Heart left ventricle (tissue), 16 donors: ENCODE measurements at regions not wholly inside any gene's neighbourhood (a gene's known extent, or its start where the extent isn't known, plus 50 kb on each side); places are given as distances from the start of the nearest gene placed in this dataset.

ENCODE experiments used
- ATAC-seq, 4 donors: fragments of 200-7000 bp; cut with Tn5 transposase; one replicate each; pipeline ENCODE4 v1.9.1; 2020 to 2022; ENCODE audit warnings: moderate library complexity in 4 of 4, mild to moderate bottlenecking in 3 of 4, moderate number of reproducible peaks in 1 of 4
- DNase-seq, 5 donors: peaks; one replicate each; pipeline ENCODE4 v3.0.0-alpha.2; 2020
- H3K27ac ChIP-seq, 12 donors: fragments of 200-600 bp; sonication (generic) in 4 of 12; one replicate each; pipeline versions ENCODE4 v1.5.0 to v1.8.0; 2016 to 2022; ENCODE audit warnings: mild to moderate bottlenecking in 2 of 12
- H3K27me3 ChIP-seq, 9 donors: fragments of 200-600 bp; sonication (generic) in 2 of 9; one replicate each; pipeline versions ENCODE4 v1.5.1 to v1.8.0; 2016 to 2022; ENCODE audit warnings: mild to moderate bottlenecking in 3 of 9
- H3K36me3 ChIP-seq, 9 donors: fragments of 200-600 bp; sonication (generic) in 2 of 9; one replicate each; pipeline versions ENCODE4 v1.5.0 to v1.8.0; 2018 to 2022; ENCODE audit warnings: mild to moderate bottlenecking in 2 of 9
- H3K4me1 ChIP-seq, 12 donors: fragments of 200-600 bp; sonication (generic) in 4 of 12; one replicate each; pipeline versions ENCODE4 v1.5.0 to v1.8.0; 2016 to 2022; ENCODE audit warnings: mild to moderate bottlenecking in 3 of 12
- H3K4me3 ChIP-seq, 12 donors: fragments of 200-600 bp; sonication (generic) in 4 of 12; one replicate each; pipeline versions ENCODE4 v1.5.0 to v1.8.0; 2017 to 2022; ENCODE audit warnings: mild to moderate bottlenecking in 9 of 12, moderate library complexity in 4 of 12
- H3K9me3 ChIP-seq, 12 donors: fragments of 200-600 bp; sonication (generic) in 4 of 12; one replicate each; pipeline versions ENCODE4 v1.5.0 to v1.8.0; 2016 to 2022; ENCODE audit warnings: mild to moderate bottlenecking in 1 of 12
- CTCF ChIP-seq, 12 donors: fragments of 200-600 bp; sonication (generic) in 4 of 12; IDR thresholded peaks; one replicate each; pipeline versions ENCODE4 v1.5.0 to v1.8.0; 2018 to 2022; ENCODE audit warnings: antibody characterized with exemption in 12 of 12, mild to moderate bottlenecking in 5 of 12
- POLR2A ChIP-seq, 2 donors: fragments of 450-650 bp; IDR thresholded peaks; one replicate each; pipeline ENCODE4 v1.6.1; 2017; ENCODE audit warnings: antibody characterized with exemption in 2 of 2, mild to moderate bottlenecking in 2 of 2, moderate library complexity in 2 of 2
- WGBS, 4 donors: extraction: QIAGEN DNeasy Blood & Tissue Kit in 2 of 4; methylation state at CpG; one replicate each; pipeline versions ENCODE4 v1.1.5 to v1.1.7; 2013 to 2018; 5-methylcytosine and 5-hydroxymethylcytosine counted together
- intact Hi-C, 10 donors: fragments of 100-400 bp; cut with DNase I; formaldehyde crosslinking; loops; one replicate each; pipeline versions ENCODE4 v1.11.1 to v1.14.2; 2022
- donor health status: ischemic (EF 13 %, LVEDD 7.1; RV severe dilation, severe dysfunction).
- donor health status: healthy with polysubstance abuse.
- donor health status: DM: no; HTN: yes; CAD: no.
- donor health status: DM: no; HTN: no; CAD: no.
- donor health status: ischemic (EF 25% LVEDD 6.9; RV normal size, moderate dysfunction).
- donor health status: ischemic (EF 25% LVEDD 5.7; RV mildly dilated, moderate dysfunction).
- donor health status: healthy.
- donor health status: DM: yes; HTN: yes; CAD: no.
- donor health status: ischemic (EF 35%, LVEDD 5.7; RV mildly dilated, moderate dysfunction).
- donor health status: nonischemic (EF 11% LVEDD 7.7; RV severe dilation, severe dysfunction).
- donor health status: DM: yes; HTN: yes; CAD: no.
- donor health status: PGD.
- donor health status: ischemic (EF 29% LVEDD 5.4; RV normal size, mild dysfunction).
- donor health status: nonischemic (EF 23%, LVEDD 6.1; RV moderate dilation, normal function).

- peaks cover 0 to 22% (median 0%) of the 10 kb centered on the region in 12 donors for H3K4me1 ChIP-seq
- DNase-seq (no peak), ATAC-seq (no peak)
- no peak overlapping the region for H3K27ac ChIP-seq
- H3K9me3 ChIP-seq = no peaks in the 10 kb centered on the region
- no peaks in the 10 kb centered on the region for H3K27me3 ChIP-seq
- H3K4me3 ChIP-seq = no peak overlapping the region
- no peaks in the 10 kb centered on the region for H3K36me3 ChIP-seq
- intact Hi-C loops = no loop called here
- 50 to 64% (median 58%) methylated on average over 2 of the region's 2 CpGs for WGBS, 4 donors
- TF ChIP-seq CTCF (IDR thresholded peaks at IDR 0.05) (no peak), POLR2A (IDR thresholded peaks at IDR 0.05) (no peak)
Measured at GRCh38 chr18:44552706-44553105, 128.0 kb upstream of the SETBP1 start.

GRCh38 chr18:44556296-44556695 is 124.4 kb upstream of the SETBP1 start:
- Histone ChIP-seq H3K27me3 (no peaks in the 10 kb centered on the region), H3K36me3 (no peaks in the 10 kb centered on the region), H3K4me3 (no peak overlapping the region), H3K4me1 (peaks cover 0 to 5% (median 0%) of the 10 kb centered on the region in 12 donors), H3K27ac (no peak overlapping the region), H3K9me3 (no peaks in the 10 kb centered on the region)
- 42 to 73% (median 55%) methylated on average over 3 of the region's 3 CpGs for whole genome bisulfite sequencing, 4 donors
- TF ChIP-seq CTCF (IDR thresholded peaks at IDR 0.05) (no peak), POLR2A (IDR thresholded peaks at IDR 0.05) (no peak)
- intact Hi-C loops = no loop called here
- DNase-seq = no peak
- no peak for ATAC-seq

GRCh38 chr18:44557616-44558151 is 123.0 kb upstream of the SETBP1 start:
- H3K9me3 ChIP-seq = no peaks in the 10 kb centered on the region
- TF ChIP-seq CTCF (IDR thresholded peaks at IDR 0.05) (no peak), POLR2A (IDR thresholded peaks at IDR 0.05) (no peak)
- H3K4me1 ChIP-seq = peaks cover 0 to 5% (median 0%) of the 10 kb centered on the region in 12 donors

GRCh38 chr18:44558767-44559166 is 121.9 kb upstream of the SETBP1 start:
- no peaks in the 10 kb centered on the region for H3K36me3 ChIP-seq
- H3K4me1 ChIP-seq = peaks cover 0 to 5% (median 0%) of the 10 kb centered on the region in 12 donors
- H3K4me3 ChIP-seq = no peak overlapping the region
- no peak for ATAC-seq
- no peaks in the 10 kb centered on the region for H3K9me3 ChIP-seq
- TF ChIP-seq POLR2A (IDR thresholded peaks at IDR 0.05) (no peak), CTCF (IDR thresholded peaks at IDR 0.05) (no peak)
- 62 to 74% (median 72%) methylated on average over 1 of the region's 1 CpG for WGBS, 4 donors
- DNase-seq = no peak
- no peaks in the 10 kb centered on the region for H3K27me3 ChIP-seq
- H3K27ac ChIP-seq = no peak overlapping the region
- intact Hi-C loops = no loop called here

More at GRCh38 chr18:44557616-44558151, 123.0 kb upstream of the SETBP1 start:
- intact Hi-C loops = no loop called here
- 51 to 62% (median 55%) methylated on average over 2 of the region's 2 CpGs for WGBS, 4 donors
- Histone ChIP-seq H3K27me3 (no peaks in the 10 kb centered on the region), H3K36me3 (no peaks in the 10 kb centered on the region), H3K4me3 (no peak overlapping the region), H3K27ac (no peak overlapping the region)
- DNase-seq (no peak), ATAC-seq (no peak)
